Common myeloid progenitor, CD34-positive (primary cell): ENCODE measurements at regions not wholly inside any gene's neighbourhood (a gene's known extent, or its start where the extent isn't known, plus 50 kb on each side); places are given as distances from the start of the nearest gene placed in this dataset.

Source experiments
- CTCF ChIA-PET: fragments of 350-600 bp; sonication (Branson Sonifier 250); formaldehyde crosslinking; loops from one replicate; lab custom pipeline; 2021; ENCODE audit warnings: antibody characterized with exemption; lab: Charles Lee
- POLR2A ChIA-PET: fragments of 350-600 bp; sonication (Branson Sonifier 250); formaldehyde crosslinking; loops from one replicate; lab custom pipeline; 2021; ENCODE audit warnings: antibody characterized with exemption; lab: Charles Lee
- DNase-seq, 3 donors: peaks; one replicate each; pipeline versions ENCODE4 v3.0.0 to v3.0.0-alpha.2; 2013
- H3K27ac ChIP-seq, 2 experiments: 1 replicate in 1 of 2; 2 replicates in 1 of 2; pipeline ENCODE4 v1.7.0; 2013; ENCODE audit warnings: inconsistent platforms in 2 of 2, low read length in 2 of 2, mild to moderate bottlenecking in 2 of 2, low read depth in 1 of 2, moderate library complexity in 1 of 2; ENCODE audit not compliant: severe bottlenecking in 2 of 2, insufficient read depth in 1 of 2, poor library complexity in 1 of 2
- H3K27me3 ChIP-seq, 5 experiments: replicated peaks in 2 of 5; 1 replicate in 3 of 5; 2 replicates in 2 of 5; pipeline versions ENCODE4 v1.6.1 to v1.7.0; 2013; ENCODE audit warnings: low read length in 4 of 5, mild to moderate bottlenecking in 2 of 5, moderate library complexity in 2 of 5, inconsistent platforms in 1 of 5; ENCODE audit not compliant: insufficient read depth in 5 of 5, control insufficient read depth in 4 of 5
- H3K36me3 ChIP-seq, 4 experiments: 1 replicate in 2 of 4; 2 replicates in 2 of 4; pipeline versions ENCODE4 v1.6.1 to v1.7.0; 2013; ENCODE audit warnings: low read length in 3 of 4, control low read depth in 1 of 4, mild to moderate bottlenecking in 1 of 4; ENCODE audit not compliant: control insufficient read depth in 4 of 4, insufficient read depth in 4 of 4
- H3K4me1 ChIP-seq, 4 experiments: 1 replicate in 3 of 4; 2 replicates in 1 of 4; pipeline versions ENCODE4 v1.6.1 to v1.7.1; 2013; ENCODE audit warnings: low read length in 3 of 4, mild to moderate bottlenecking in 3 of 4, control low read depth in 1 of 4, inconsistent platforms in 1 of 4, moderate library complexity in 1 of 4; ENCODE audit not compliant: control insufficient read depth in 4 of 4, insufficient read depth in 4 of 4; ENCODE audit errors: control extremely low read depth in 1 of 4
- H3K4me3 ChIP-seq, 7 experiments: 1 replicate in 4 of 7; 2 replicates in 3 of 7; pipeline versions ENCODE4 v1.5.1 to v1.7.0; 2013; ENCODE audit warnings: mild to moderate bottlenecking in 7 of 7, low read length in 6 of 7, moderate library complexity in 6 of 7, inconsistent platforms in 2 of 7, low read depth in 2 of 7, control low read depth in 1 of 7; ENCODE audit not compliant: insufficient read depth in 4 of 7, control insufficient read depth in 1 of 7; ENCODE audit errors: extremely low read depth in 1 of 7
- H3K9me3 ChIP-seq, 5 experiments: 1 replicate in 4 of 5; 2 replicates in 1 of 5; pipeline versions ENCODE4 v1.6.1 to v1.7.1; 2013; ENCODE audit warnings: low read length in 4 of 5, mild to moderate bottlenecking in 2 of 5, inconsistent platforms in 1 of 5, low read depth in 1 of 5, moderate library complexity in 1 of 5; ENCODE audit not compliant: control insufficient read depth in 4 of 5, insufficient read depth in 2 of 5; ENCODE audit errors: control extremely low read depth in 1 of 5
- WGBS: methylation state at CpG from one replicate; pipeline ENCODE4 v1.1.5; 2013; ENCODE audit not compliant: insufficient coverage; 5-methylcytosine and 5-hydroxymethylcytosine counted together

DNA sequence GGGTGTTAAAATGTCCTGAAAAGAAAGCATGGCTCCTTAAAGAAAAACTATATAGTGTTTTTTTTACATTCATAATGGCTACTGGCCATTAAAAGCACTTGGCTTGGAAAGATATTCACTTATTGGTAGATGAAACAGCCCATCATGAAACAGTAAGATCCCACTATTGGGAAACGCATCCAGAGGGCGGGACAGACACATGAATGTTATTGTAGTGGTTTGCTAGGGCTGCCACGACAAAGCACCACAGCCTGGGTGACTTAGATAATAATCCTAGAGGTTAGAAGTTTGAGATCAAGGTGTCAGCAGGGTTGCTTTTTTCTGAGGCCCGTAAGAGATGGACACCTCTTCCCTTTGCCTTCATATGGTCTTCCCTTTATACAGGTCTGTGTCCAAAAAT lies 139.4 kb upstream of the ANKH start:
- ChIA-PET POLR2A (no interaction called here), CTCF (interaction anchor here (1.8 kb wide), 1 partner anchor 284 kb away, joined by 10 read pairs; no protein-coding TSS in a partner anchor)
- 92% methylated on average over 3 of the region's 4 CpGs for WGBS
- no peaks in the 10 kb centered on the region for H3K36me3 ChIP-seq
- H3K4me1 ChIP-seq = peaks cover 0 to 1% (median 0%) of the 10 kb centered on the region in 4 experiments
- no peak overlapping the region for H3K4me3 ChIP-seq
- no peak for DNase-seq
- H3K9me3 ChIP-seq = no peaks in the 10 kb centered on the region
- no peak overlapping the region for H3K27ac ChIP-seq
- peaks cover 0 to 5% (median 0%) of the 10 kb centered on the region in 5 experiments for H3K27me3 ChIP-seq

DNA sequence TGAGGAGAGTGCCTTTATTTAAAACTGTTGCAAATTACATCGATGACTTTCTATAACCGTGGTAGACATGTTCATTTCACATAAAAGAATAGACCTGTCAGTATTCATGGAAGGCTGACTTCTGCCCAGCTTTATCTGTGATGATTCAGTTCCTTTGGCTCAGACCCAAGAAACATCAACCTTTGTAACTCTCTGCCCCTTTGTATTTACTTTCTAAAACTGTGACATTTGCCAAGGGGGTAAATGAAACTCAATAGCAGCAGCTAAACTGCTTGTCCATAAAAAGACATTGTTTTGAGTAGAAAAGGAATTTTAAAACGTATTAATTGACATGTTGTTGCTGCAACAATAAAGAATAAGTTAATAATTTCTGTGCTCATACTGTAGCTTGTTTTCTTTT lies 137.8 kb upstream of the ANKH start:
- DNase-seq = peak; percentile 29 to 69 (median 67)
- Histone ChIP-seq H3K9me3 (no peaks in the 10 kb centered on the region), H3K27ac (no peak overlapping the region), H3K4me1 (peaks cover 0 to 1% (median 0%) of the 10 kb centered on the region in 4 experiments), H3K36me3 (no peaks in the 10 kb centered on the region), H3K27me3 (peaks cover 0 to 5% (median 0%) of the 10 kb centered on the region in 5 experiments), H3K4me3 (no peak overlapping the region)
- CTCF ChIA-PET = interaction anchor here (0.8 to 1.8 kb wide), 8 partner anchors 13 to 304 kb away, joined by 3 to 10 read pairs (median 4); no protein-coding TSS in a partner anchor
- POLR2A ChIA-PET = no interaction called here
- 70% methylated on average over 2 of the region's 3 CpGs for WGBS

DNA sequence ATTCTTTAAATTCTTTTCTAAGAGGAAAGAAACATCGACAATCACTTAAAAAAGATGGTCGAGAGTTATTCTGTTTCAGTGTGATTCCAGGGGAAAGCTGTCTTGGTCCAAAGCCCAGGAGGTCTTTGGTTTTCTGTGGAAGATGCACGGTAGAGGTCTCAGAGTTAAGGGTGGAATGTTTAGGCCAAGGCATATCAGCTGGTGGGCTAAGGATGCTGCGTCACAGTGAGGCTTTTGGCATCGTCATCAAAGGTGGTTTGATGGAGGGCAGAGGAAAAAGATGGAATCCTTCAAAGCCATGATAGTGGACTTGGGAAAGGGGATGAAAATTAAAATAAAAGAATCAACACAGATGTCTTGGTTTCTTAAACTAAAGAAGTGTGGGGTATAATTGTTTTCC lies 137.3 kb upstream of the ANKH start:
- H3K27ac ChIP-seq = no peak overlapping the region
- no peaks in the 10 kb centered on the region for H3K36me3 ChIP-seq
- no peak overlapping the region for H3K4me3 ChIP-seq
- H3K27me3 ChIP-seq = peaks cover 0 to 5% (median 0%) of the 10 kb centered on the region in 5 experiments
- H3K4me1 ChIP-seq = peaks cover 0 to 1% (median 0%) of the 10 kb centered on the region in 4 experiments
- POLR2A ChIA-PET = no interaction called here
- CTCF ChIA-PET = interaction anchor here (0.8 to 1.8 kb wide), 8 partner anchors 13 to 304 kb away, joined by 3 to 10 read pairs (median 4); no protein-coding TSS in a partner anchor
- no peaks in the 10 kb centered on the region for H3K9me3 ChIP-seq
- no peak for DNase-seq
- WGBS = 98% methylated on average over 4 of the region's 5 CpGs

DNA sequence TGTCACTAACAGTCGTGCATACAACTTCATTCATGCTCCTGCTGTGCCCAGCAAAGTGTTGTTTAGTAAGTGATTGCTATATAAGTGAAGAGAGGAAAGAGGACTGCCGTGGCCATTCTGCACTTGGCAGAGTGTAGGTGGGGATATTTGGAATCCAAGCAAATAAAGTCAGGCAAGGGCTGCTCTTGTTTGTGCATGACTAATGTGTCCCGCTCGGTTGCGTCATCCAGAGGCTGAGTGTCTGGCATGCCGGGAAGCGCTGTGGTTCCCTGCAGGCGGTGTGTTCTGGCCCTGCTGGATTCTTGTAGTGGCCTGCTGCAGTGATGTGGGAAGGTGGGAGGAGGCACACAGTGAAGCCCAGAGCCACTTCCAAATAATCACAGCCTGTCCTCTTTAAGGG lies 136.9 kb upstream of the ANKH start:
- Histone ChIP-seq H3K4me3 (no peak overlapping the region), H3K36me3 (no peaks in the 10 kb centered on the region), H3K4me1 (peaks cover 0 to 1% (median 0%) of the 10 kb centered on the region in 4 experiments), H3K27ac (no peak overlapping the region), H3K9me3 (no peaks in the 10 kb centered on the region), H3K27me3 (peaks cover 0 to 5% (median 0%) of the 10 kb centered on the region in 5 experiments)
- POLR2A ChIA-PET = no interaction called here
- CTCF ChIA-PET = interaction anchor here (1.0 to 1.1 kb wide), 4 partner anchors 12 to 284 kb away, joined by 3 to 4 read pairs (median 3); no protein-coding TSS in a partner anchor
- WGBS = no CpG with 5 or more reads among the region's 8 CpGs
- no peak for DNase-seq

DNA sequence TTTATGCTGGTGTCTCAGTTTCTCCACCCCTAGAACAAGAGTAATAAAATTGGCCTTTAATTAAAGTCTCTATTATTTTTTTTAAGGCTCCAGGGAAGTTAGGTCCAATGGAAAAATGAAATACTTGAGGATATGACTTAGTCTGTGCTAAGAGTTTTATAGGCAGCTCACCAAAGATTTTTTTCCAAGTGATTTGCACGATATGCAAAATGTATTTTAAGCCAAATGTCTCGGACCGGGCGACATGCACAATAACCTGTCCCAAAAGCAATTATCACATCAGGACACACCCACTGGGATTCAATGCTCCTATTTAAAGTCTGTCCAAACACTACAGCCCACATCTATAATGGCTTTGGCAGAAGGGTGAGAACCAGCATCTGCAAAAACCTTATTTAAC lies 136.1 kb upstream of the ANKH start:
- peaks cover 0 to 1% (median 0%) of the 10 kb centered on the region in 4 experiments for H3K4me1 ChIP-seq
- H3K27ac ChIP-seq = no peak overlapping the region
- no peak for DNase-seq
- no peaks in the 10 kb centered on the region for H3K9me3 ChIP-seq
- H3K36me3 ChIP-seq = no peaks in the 10 kb centered on the region
- H3K4me3 ChIP-seq = no peak overlapping the region
- ChIA-PET CTCF (interaction anchor here (2.9 kb wide), 1 partner anchor 283 kb away, joined by 7 read pairs; no protein-coding TSS in a partner anchor), POLR2A (no interaction called here)
- peaks cover 0 to 5% (median 0%) of the 10 kb centered on the region in 5 experiments for H3K27me3 ChIP-seq
- 93% methylated on average over 3 of the region's 4 CpGs for WGBS

DNA sequence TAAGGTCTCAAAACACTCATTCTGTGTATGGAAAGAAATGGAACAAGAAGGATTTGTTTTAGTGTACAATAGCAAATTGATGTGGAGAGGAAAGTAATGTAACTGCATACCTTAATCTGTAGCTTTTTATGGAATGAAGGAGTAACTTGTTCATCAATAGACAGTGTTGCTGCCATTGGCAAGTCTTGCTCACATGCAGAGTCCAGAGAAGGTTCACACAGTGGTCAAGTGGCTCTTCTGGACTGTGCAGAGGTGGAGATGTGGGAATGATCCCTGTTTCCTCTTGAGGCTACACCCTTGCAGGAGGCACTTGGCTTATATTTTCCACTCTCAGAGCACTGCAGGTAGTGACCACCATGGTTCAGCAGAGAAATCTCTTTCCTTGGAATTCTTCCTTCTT lies 132.9 kb upstream of the ANKH start:
- DNase-seq = no peak
- Histone ChIP-seq H3K4me1 (peaks cover 0 to 7% (median under 1%) of the 10 kb centered on the region in 4 experiments), H3K4me3 (no peak overlapping the region), H3K9me3 (no peaks in the 10 kb centered on the region), H3K27ac (no peak overlapping the region), H3K36me3 (no peaks in the 10 kb centered on the region), H3K27me3 (peaks cover 0 to 5% (median 0%) of the 10 kb centered on the region in 5 experiments)
- ChIA-PET CTCF (interaction anchor here (0.7 to 8.5 kb wide), 17 partner anchors 10 to 321 kb away, joined by 3 to 91 read pairs (median 7); no protein-coding TSS in a partner anchor), POLR2A (no interaction called here)

DNA sequence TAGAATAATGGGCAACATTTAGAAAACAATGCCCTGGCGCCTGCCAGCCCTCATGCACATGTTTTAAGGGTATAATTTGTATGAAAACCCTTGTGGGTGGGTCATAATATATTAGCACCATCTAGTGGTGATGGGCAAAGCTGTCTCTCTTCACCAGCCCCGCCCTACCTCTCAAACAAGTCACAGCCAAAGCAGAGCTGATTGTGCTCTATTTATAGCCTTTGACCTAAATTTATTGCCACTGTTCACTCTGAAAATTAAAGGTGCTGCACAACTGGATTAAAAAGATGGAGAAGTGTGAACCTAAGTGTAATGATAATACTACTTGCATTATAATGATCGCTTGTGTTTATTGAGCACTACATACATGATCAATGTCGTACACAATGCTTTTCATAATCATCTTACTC lies 131.9 kb upstream of the ANKH start:
- Histone ChIP-seq H3K4me1 (peaks cover 0 to 10% (median 0%) of the 10 kb centered on the region in 4 experiments), H3K27ac (no peak overlapping the region), H3K4me3 (no peak overlapping the region), H3K9me3 (peaks cover 0 to under 1% (median 0%) of the 10 kb centered on the region in 5 experiments), H3K27me3 (peaks cover 0 to 3% (median 0%) of the 10 kb centered on the region in 5 experiments), H3K36me3 (no peaks in the 10 kb centered on the region)
- ChIA-PET CTCF (interaction anchor here (0.9 to 8.5 kb wide), 24 partner anchors 9 to 326 kb away, joined by 3 to 91 read pairs (median 5); no protein-coding TSS in a partner anchor), POLR2A (no interaction called here)
- DNase-seq = peak; percentile 75 to 87 (median 86)
- 67% methylated on average over 3 of the region's 4 CpGs for WGBS
